ENCODE measurements at regions not wholly inside any gene's neighbourhood (a gene's known extent, or its start where the extent isn't known, plus 50 kb on each side); places are given as distances from the start of the nearest gene placed in this dataset.

GRCh38 chr3:86740751-86741150 lies 250.2 kb downstream of the VGLL3 start:
- Histone ChIP-seq H3K9me3 (no peaks in the 10 kb centered on the region), H3K4me3 (no peak overlapping the region), H3K27ac (no peak overlapping the region), H3K36me3 (no peaks in the 10 kb centered on the region), H3K4me1 (no peaks in the 10 kb centered on the region), H3K27me3 (no peaks in the 10 kb centered on the region)
- intact Hi-C loops (cut with DNase I), result no loop called here
- ATAC-seq, result no peak
- 81 to 93% methylated on average over 3 of the region's 3 CpGs for WGBS, 2 donors
- no peak for TF ChIP-seq CTCF (IDR thresholded peaks at IDR 0.05)
- FAIRE-seq, result no peak
- DNase-seq, result no peak

GRCh38 chr3:86739244-86739643 lies 251.7 kb downstream of the VGLL3 start:
- Histone ChIP-seq H3K4me1 (no peaks in the 10 kb centered on the region), H3K27me3 (no peaks in the 10 kb centered on the region), H3K9me3 (no peaks in the 10 kb centered on the region), H3K36me3 (no peaks in the 10 kb centered on the region), H3K27ac (no peak overlapping the region), H3K4me3 (no peak overlapping the region)
- 59 to 67% methylated on average over 3 of the region's 3 CpGs for WGBS, 2 donors
- ATAC-seq (no peak), FAIRE-seq (no peak), DNase-seq (no peak)
- no peak for TF ChIP-seq CTCF (IDR thresholded peaks at IDR 0.05)
- intact Hi-C loops (cut with DNase I), result no loop called here

- no peak for ATAC-seq
- Histone ChIP-seq H3K27me3 (no peaks in the 10 kb centered on the region), H3K4me1 (no peaks in the 10 kb centered on the region), H3K4me3 (no peak overlapping the region), H3K36me3 (no peaks in the 10 kb centered on the region), H3K27ac (no peak overlapping the region), H3K9me3 (no peaks in the 10 kb centered on the region)
- FAIRE-seq, result no peak
- intact Hi-C loops (cut with DNase I), result no loop called here
- DNase-seq, result no peak
- no peak for TF ChIP-seq CTCF (IDR thresholded peaks at IDR 0.05)
- WGBS, 2 donors, result 89 to 91% methylated on average over 1 of the region's 1 CpG
Observed at GRCh38 chr3:86738684-86739083, 252.3 kb downstream of the VGLL3 start.

DNA sequence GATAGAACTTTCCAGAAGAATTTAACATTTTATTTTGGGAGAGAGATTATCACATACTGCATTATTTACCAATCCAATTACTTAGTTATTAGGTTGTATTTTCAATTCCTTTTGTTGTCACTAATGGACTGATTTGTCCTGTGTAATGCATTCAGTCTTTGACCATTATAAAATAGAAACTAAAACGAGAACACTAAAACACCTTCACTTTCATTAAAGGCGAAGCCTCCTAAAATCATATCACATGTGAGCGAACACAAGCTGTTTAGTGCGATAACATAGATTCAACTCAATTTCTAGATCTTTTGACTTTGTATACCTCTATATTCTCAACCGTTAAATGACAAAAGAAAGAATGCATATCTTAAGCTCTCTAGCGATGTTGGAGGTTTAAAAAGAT lies 253.4 kb downstream of the VGLL3 start:
- no peaks in the 10 kb centered on the region for H3K4me1 ChIP-seq
- intact Hi-C loops (cut with DNase I), result no loop called here
- ATAC-seq (no peak), DNase-seq (no peak), FAIRE-seq (no peak)
- no peak overlapping the region for H3K4me3 ChIP-seq
- WGBS, 2 donors, result 73 to 84% methylated on average over 6 of the region's 6 CpGs
- no peaks in the 10 kb centered on the region for H3K9me3 ChIP-seq
- H3K27me3 ChIP-seq, result no peaks in the 10 kb centered on the region
- no peak for TF ChIP-seq CTCF (IDR thresholded peaks at IDR 0.05)
- no peaks in the 10 kb centered on the region for H3K36me3 ChIP-seq
- H3K27ac ChIP-seq, result no peak overlapping the region

DNA sequence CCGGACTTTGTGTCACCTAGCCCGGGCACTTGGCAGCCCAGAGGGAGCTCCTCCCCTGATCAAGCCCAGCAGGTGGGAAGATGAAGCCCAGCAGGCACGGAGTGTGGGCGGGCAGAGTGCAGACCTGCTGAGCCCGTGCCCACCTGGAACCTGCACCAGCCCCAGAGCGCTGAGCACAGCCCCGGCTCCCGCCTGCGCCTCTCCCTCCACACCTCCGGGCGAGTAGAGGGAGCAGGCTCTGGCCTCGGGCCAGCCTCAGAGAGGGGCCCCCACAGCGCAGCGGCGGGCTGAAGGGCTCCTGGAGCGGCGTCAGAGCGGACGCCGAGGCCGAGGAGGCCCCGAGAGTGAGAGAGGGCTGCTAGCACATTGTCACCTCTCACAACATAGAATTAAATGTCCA lies 257.7 kb downstream of the VGLL3 start:
- Histone ChIP-seq H3K36me3 (no peaks in the 10 kb centered on the region), H3K4me1 (no peaks in the 10 kb centered on the region), H3K27me3 (no peaks in the 10 kb centered on the region), H3K9me3 (no peaks in the 10 kb centered on the region), H3K27ac (no peak overlapping the region), H3K4me3 (no peak overlapping the region)
- intact Hi-C loops (cut with DNase I), result no loop called here
- 81 to 88% methylated on average over 22 of the region's 22 CpGs for WGBS, 2 donors
- DNase-seq (peak in 1 of 6 donors; percentile 56), ATAC-seq (no peak), FAIRE-seq (no peak)
- TF ChIP-seq CTCF (IDR thresholded peaks at IDR 0.05), result no peak
